Rectal smooth muscle tissue (tissue), 1 donor: ENCODE measurements at regions not wholly inside any gene's neighbourhood (a gene's known extent, or its start where the extent isn't known, plus 50 kb on each side); places are given as distances from the start of the nearest gene placed in this dataset.

Source experiments
- H3K27ac ChIP-seq: one replicate; pipeline ENCODE4 v1.7.0; 2013; ENCODE audit warnings: low read depth, low read length, inconsistent platforms
- H3K27me3 ChIP-seq: one replicate; pipeline ENCODE4 v1.7.0; 2013; ENCODE audit warnings: low read length; ENCODE audit not compliant: control insufficient read depth, insufficient read depth
- H3K36me3 ChIP-seq: one replicate; pipeline ENCODE4 v1.7.0; 2013; ENCODE audit warnings: low read length; ENCODE audit not compliant: control insufficient read depth, insufficient read depth
- H3K4me1 ChIP-seq: one replicate; pipeline ENCODE4 v1.7.0; 2013; ENCODE audit warnings: low read length; ENCODE audit not compliant: control insufficient read depth, insufficient read depth
- H3K4me3 ChIP-seq: one replicate; pipeline ENCODE4 v1.7.0; 2013; ENCODE audit warnings: low read length
- H3K9ac ChIP-seq: one replicate; pipeline ENCODE4 v1.7.0; 2013; ENCODE audit warnings: low read length

GRCh38 chr11:116221351-116221750 lies 551.4 kb downstream of the BUD13 start:
- H3K27ac ChIP-seq, result no peak overlapping the region
- H3K36me3 ChIP-seq, result no peaks in the 10 kb centered on the region
- H3K27me3 ChIP-seq, result no peaks in the 10 kb centered on the region
- no peaks in the 10 kb centered on the region for H3K4me1 ChIP-seq
- H3K9ac ChIP-seq, result no peak overlapping the region
- H3K4me3 ChIP-seq, result no peak overlapping the region

- Histone ChIP-seq H3K36me3 (no peaks in the 10 kb centered on the region), H3K27me3 (no peaks in the 10 kb centered on the region), H3K27ac (no peak overlapping the region), H3K4me1 (no peaks in the 10 kb centered on the region), H3K4me3 (no peak overlapping the region), H3K9ac (no peak overlapping the region)
These were observed 553.6 kb downstream of the BUD13 start for GRCh38 chr11:116219171-116219635.

- no peak overlapping the region for H3K9ac ChIP-seq
- H3K4me1 ChIP-seq, result no peaks in the 10 kb centered on the region
- no peaks in the 10 kb centered on the region for H3K36me3 ChIP-seq
- H3K27ac ChIP-seq, result no peak overlapping the region
- no peaks in the 10 kb centered on the region for H3K27me3 ChIP-seq
- no peak overlapping the region for H3K4me3 ChIP-seq
These were observed 555.3 kb downstream of the BUD13 start for GRCh38 chr11:116217441-116217840.

GRCh38 chr11:116217006-116217405 lies 555.8 kb downstream of the BUD13 start:
- no peak overlapping the region for H3K9ac ChIP-seq
- no peaks in the 10 kb centered on the region for H3K27me3 ChIP-seq
- H3K4me3 ChIP-seq, result no peak overlapping the region
- no peaks in the 10 kb centered on the region for H3K36me3 ChIP-seq
- H3K27ac ChIP-seq, result no peak overlapping the region
- H3K4me1 ChIP-seq, result no peaks in the 10 kb centered on the region

- Histone ChIP-seq H3K4me1 (no peaks in the 10 kb centered on the region), H3K36me3 (no peaks in the 10 kb centered on the region), H3K4me3 (no peak overlapping the region), H3K27me3 (no peaks in the 10 kb centered on the region), H3K27ac (no peak overlapping the region), H3K9ac (no peak overlapping the region)
These were observed 557.2 kb downstream of the BUD13 start for GRCh38 chr11:116215471-116216113.

GRCh38 chr11:116211147-116211546 lies 561.6 kb downstream of the BUD13 start:
- Histone ChIP-seq H3K27ac (no peak overlapping the region), H3K36me3 (no peaks in the 10 kb centered on the region), H3K27me3 (no peaks in the 10 kb centered on the region), H3K4me3 (no peak overlapping the region), H3K9ac (no peak overlapping the region), H3K4me1 (no peaks in the 10 kb centered on the region)

GRCh38 chr11:116210663-116211062 lies 562.1 kb downstream of the BUD13 start:
- H3K36me3 ChIP-seq, result no peaks in the 10 kb centered on the region
- H3K4me3 ChIP-seq, result no peak overlapping the region
- no peaks in the 10 kb centered on the region for H3K27me3 ChIP-seq
- no peak overlapping the region for H3K27ac ChIP-seq
- H3K9ac ChIP-seq, result no peak overlapping the region
- no peaks in the 10 kb centered on the region for H3K4me1 ChIP-seq

- H3K4me1 ChIP-seq, result no peaks in the 10 kb centered on the region
- H3K4me3 ChIP-seq, result no peak overlapping the region
- H3K27ac ChIP-seq, result no peak overlapping the region
- H3K9ac ChIP-seq, result no peak overlapping the region
- no peaks in the 10 kb centered on the region for H3K36me3 ChIP-seq
- H3K27me3 ChIP-seq, result no peaks in the 10 kb centered on the region
These were observed 563.5 kb downstream of the BUD13 start for GRCh38 chr11:116209255-116209654.

GRCh38 chr11:116207421-116208141 lies 565.2 kb downstream of the BUD13 start:
- H3K4me1 ChIP-seq, result no peaks in the 10 kb centered on the region
- no peaks in the 10 kb centered on the region for H3K36me3 ChIP-seq
- no peak overlapping the region for H3K27ac ChIP-seq
- no peak overlapping the region for H3K4me3 ChIP-seq
- H3K9ac ChIP-seq, result no peak overlapping the region
- no peaks in the 10 kb centered on the region for H3K27me3 ChIP-seq

GRCh38 chr11:116207019-116207418 lies 565.8 kb downstream of the BUD13 start:
- Histone ChIP-seq H3K27ac (no peak overlapping the region), H3K36me3 (no peaks in the 10 kb centered on the region), H3K9ac (no peak overlapping the region), H3K4me3 (no peak overlapping the region), H3K27me3 (no peaks in the 10 kb centered on the region), H3K4me1 (no peaks in the 10 kb centered on the region)

- Histone ChIP-seq H3K36me3 (no peaks in the 10 kb centered on the region), H3K4me3 (no peak overlapping the region), H3K4me1 (no peaks in the 10 kb centered on the region), H3K9ac (no peak overlapping the region), H3K27ac (no peak overlapping the region), H3K27me3 (no peaks in the 10 kb centered on the region)
These were observed 569.9 kb downstream of the BUD13 start for GRCh38 chr11:116202922-116203321.

- Histone ChIP-seq H3K4me3 (no peak overlapping the region), H3K27ac (no peak overlapping the region), H3K9ac (no peak overlapping the region), H3K27me3 (no peaks in the 10 kb centered on the region), H3K36me3 (no peaks in the 10 kb centered on the region), H3K4me1 (no peaks in the 10 kb centered on the region)
These were observed 572.2 kb downstream of the BUD13 start for GRCh38 chr11:116200564-116200963.

- no peak overlapping the region for H3K9ac ChIP-seq
- H3K36me3 ChIP-seq, result no peaks in the 10 kb centered on the region
- H3K27me3 ChIP-seq, result no peaks in the 10 kb centered on the region
- H3K4me1 ChIP-seq, result no peaks in the 10 kb centered on the region
- no peak overlapping the region for H3K27ac ChIP-seq
- no peak overlapping the region for H3K4me3 ChIP-seq
These were observed 573.6 kb downstream of the BUD13 start for GRCh38 chr11:116199182-116199581.
